Loucy (cell line): ENCODE measurements at regions not wholly inside any gene's neighbourhood (a gene's known extent, or its start where the extent isn't known, plus 50 kb on each side); places are given as distances from the start of the nearest gene placed in this dataset.

Source experiments
- H2AFZ ChIP-seq: fragments of 200-600 bp; sonication (generic); 2 replicates; pipeline ENCODE4 v1.6.0; 2016; ENCODE audit warnings: antibody characterized with exemption, mild to moderate bottlenecking, low read length, moderate library complexity
- H3F3A ChIP-seq: fragments of 200-600 bp; 2 replicates; pipeline ENCODE4 v1.6.0; 2016; ENCODE audit warnings: antibody characterized with exemption, low read depth, mild to moderate bottlenecking
- H3K27me3 ChIP-seq: fragments of 200-600 bp; sonication (generic); 2 replicates; pipeline ENCODE4 v1.6.1; 2014; ENCODE audit warnings: low read length, mild to moderate bottlenecking; ENCODE audit not compliant: insufficient read depth, poor library complexity, severe bottlenecking
- H3K36me3 ChIP-seq: fragments of 200-600 bp; sonication (generic); 2 replicates; pipeline ENCODE4 v1.6.1; 2016; ENCODE audit warnings: low read length; ENCODE audit not compliant: insufficient read depth
- H3K4me1 ChIP-seq: fragments of 200-600 bp; sonication (generic); 2 replicates; pipeline ENCODE4 v1.5.1; 2014; ENCODE audit warnings: low read length, mild to moderate bottlenecking; ENCODE audit not compliant: insufficient read depth, poor library complexity, severe bottlenecking
- H3K4me2 ChIP-seq: fragments of 200-600 bp; sonication (generic); 2 replicates; pipeline ENCODE4 v1.6.0; 2014; ENCODE audit warnings: antibody characterized with exemption, low read length, low read depth, mild to moderate bottlenecking; ENCODE audit not compliant: poor library complexity, severe bottlenecking
- H3K4me3 ChIP-seq: fragments of 200-600 bp; sonication (generic); 2 replicates; pipeline ENCODE4 v1.5.1; 2014; ENCODE audit warnings: low read length, mild to moderate bottlenecking, mixed read lengths; ENCODE audit not compliant: poor library complexity, severe bottlenecking
- H3K79me2 ChIP-seq: fragments of 200-600 bp; sonication (generic); 2 replicates; pipeline ENCODE4 v1.6.1; 2014; ENCODE audit warnings: low read length; ENCODE audit not compliant: insufficient read depth
- H3K9ac ChIP-seq: fragments of 200-600 bp; sonication (generic); 2 replicates; pipeline ENCODE4 v1.6.0; 2014; ENCODE audit warnings: mild to moderate bottlenecking, low read depth, low read length, moderate library complexity; ENCODE audit not compliant: poor library complexity, severe bottlenecking
- H3K9me2 ChIP-seq: fragments of 200-600 bp; sonication (generic); replicated peaks from 2 replicates; pipeline ENCODE4 v1.6.1; 2016; ENCODE audit warnings: low read depth, low read length, mixed read lengths
- H3K9me3 ChIP-seq: fragments of 200-600 bp; sonication (generic); 2 replicates; pipeline ENCODE4 v1.6.1; 2014; ENCODE audit warnings: mild to moderate bottlenecking, antibody characterized with exemption, low read length, low read depth; ENCODE audit not compliant: insufficient read depth
- H4K20me1 ChIP-seq: fragments of 200-600 bp; sonication (generic); 2 replicates; pipeline ENCODE4 v1.6.0; 2014; ENCODE audit warnings: antibody characterized with exemption, low read length, mild to moderate bottlenecking; ENCODE audit not compliant: insufficient read depth, poor library complexity, severe bottlenecking
- CTCF ChIP-seq: fragments of 200-600 bp; sonication (generic); conservative IDR thresholded peaks from 2 replicates; pipeline ENCODE4 v1.5.1; 2014; ENCODE audit warnings: mild to moderate bottlenecking, antibody characterized with exemption, low read length
- EZH2phosphoT487 ChIP-seq: fragments of 200-600 bp; IDR thresholded peaks from 2 replicates; pipeline ENCODE4 v1.6.1; 2018; ENCODE audit warnings: antibody characterized with exemption, mild to moderate bottlenecking, moderate library complexity, borderline replicate concordance

- Histone ChIP-seq H2AFZ (peak overlapping the region; percentile 62; the same call in 1 of the 2 replicates), H4K20me1 (no peaks in the 10 kb centered on the region), H3K36me3 (no peaks in the 10 kb centered on the region), H3F3A (no peaks in the 10 kb centered on the region), H3K9me2 (no peaks in the 10 kb centered on the region), H3K9ac (no peak overlapping the region), H3K79me2 (no peaks in the 10 kb centered on the region), H3K27me3 (no peaks in the 10 kb centered on the region), H3K4me2 (no peak overlapping the region), H3K4me3 (no peak overlapping the region), H3K4me1 (no peaks in the 10 kb centered on the region), H3K9me3 (no peaks in the 10 kb centered on the region)
- no peak for TF ChIP-seq EZH2phosphoT487
- no peak for TF ChIP-seq CTCF
Measured at GRCh38 chr6:147782302-147782701, 273.8 kb downstream of the SAMD5 start.

DNA sequence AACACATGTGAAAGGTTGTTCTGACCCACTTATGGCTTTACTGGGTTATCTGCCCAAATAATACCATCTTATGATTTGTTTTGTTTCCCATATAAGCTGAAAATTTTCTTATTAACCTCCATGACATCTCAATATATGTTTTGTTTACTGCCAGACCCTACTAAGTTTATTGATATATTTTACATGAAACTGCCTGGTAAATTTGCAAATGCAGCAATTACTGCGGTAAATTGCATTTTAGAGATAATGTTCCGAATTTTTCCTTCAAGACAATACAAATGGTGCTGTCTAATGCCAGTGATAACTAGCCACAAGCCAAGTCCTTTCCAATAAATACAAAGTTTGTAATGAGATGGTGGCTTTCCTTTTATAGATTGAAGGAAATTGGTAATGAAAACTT lies 275.9 kb downstream of the SAMD5 start:
- no peaks in the 10 kb centered on the region for H3K36me3 ChIP-seq
- TF ChIP-seq EZH2phosphoT487 (no peak), CTCF (no peak)
- no peaks in the 10 kb centered on the region for H3K79me2 ChIP-seq
- H2AFZ ChIP-seq = no peak overlapping the region
- no peaks in the 10 kb centered on the region for H3K27me3 ChIP-seq
- H3K9me2 ChIP-seq = no peaks in the 10 kb centered on the region
- H3K4me1 ChIP-seq = no peaks in the 10 kb centered on the region
- no peaks in the 10 kb centered on the region for H4K20me1 ChIP-seq
- no peaks in the 10 kb centered on the region for H3K9me3 ChIP-seq
- H3K4me3 ChIP-seq = no peak overlapping the region
- H3F3A ChIP-seq = no peaks in the 10 kb centered on the region
- no peak overlapping the region for H3K4me2 ChIP-seq
- H3K9ac ChIP-seq = no peak overlapping the region

DNA sequence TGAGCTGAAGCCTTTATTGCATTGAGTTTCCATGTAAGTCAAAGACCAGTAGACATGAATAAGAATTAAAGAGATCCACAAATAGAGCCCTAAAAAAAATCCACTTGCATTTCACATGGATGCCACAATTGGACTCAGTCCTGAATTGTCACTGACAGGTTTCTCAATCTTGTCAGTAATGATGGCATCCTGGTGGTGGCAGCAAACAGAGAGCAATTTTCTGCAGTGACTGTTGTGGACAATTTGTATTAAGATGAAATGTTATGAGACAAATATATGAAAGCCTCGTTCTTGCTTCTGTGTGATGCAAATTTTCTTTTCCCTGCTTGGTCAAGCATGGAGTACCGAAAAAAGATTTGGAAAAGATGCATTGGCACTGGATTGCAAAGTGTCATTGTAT lies 278.9 kb downstream of the SAMD5 start:
- Histone ChIP-seq H3K9me2 (no peaks in the 10 kb centered on the region), H3K79me2 (no peaks in the 10 kb centered on the region), H3F3A (no peaks in the 10 kb centered on the region), H2AFZ (no peak overlapping the region), H3K4me1 (no peaks in the 10 kb centered on the region), H3K9me3 (no peaks in the 10 kb centered on the region), H3K9ac (no peak overlapping the region), H3K4me3 (no peak overlapping the region), H3K4me2 (no peak overlapping the region), H4K20me1 (no peaks in the 10 kb centered on the region), H3K27me3 (no peaks in the 10 kb centered on the region), H3K36me3 (no peaks in the 10 kb centered on the region)
- TF ChIP-seq EZH2phosphoT487 (no peak), CTCF (peak; percentile 71)
